NT2/D1 (cell line): ENCODE measurements at regions not wholly inside any gene's neighbourhood (a gene's known extent, or its start where the extent isn't known, plus 50 kb on each side); places are given as distances from the start of the nearest gene placed in this dataset.

Source experiments
- YY1 ChIP-seq: IDR thresholded peaks from 2 replicates; pipeline ENCODE4 v1.6.1; 2011; ENCODE audit not compliant: insufficient read length, insufficient read depth
- ZNF274 ChIP-seq: IDR thresholded peaks from 2 replicates; pipeline ENCODE4 v1.6.1; 2011; ENCODE audit warnings: mild to moderate bottlenecking, low read depth, low read length

GRCh38 chr1:234780112-234780511, 170.1 kb upstream of the IRF2BP2 start:
- TF ChIP-seq ZNF274 (no peak), YY1 (no peak)
